ENCODE measurements at regions not wholly inside any gene's neighbourhood (a gene's known extent, or its start where the extent isn't known, plus 50 kb on each side); places are given as distances from the start of the nearest gene placed in this dataset.

- DNase-seq (ENCODE audit: low read depth in 2 of 2) = no peak
Observed at GRCh38 chr6:21426841-21427490, 166.6 kb upstream of the SOX4 start.

DNA sequence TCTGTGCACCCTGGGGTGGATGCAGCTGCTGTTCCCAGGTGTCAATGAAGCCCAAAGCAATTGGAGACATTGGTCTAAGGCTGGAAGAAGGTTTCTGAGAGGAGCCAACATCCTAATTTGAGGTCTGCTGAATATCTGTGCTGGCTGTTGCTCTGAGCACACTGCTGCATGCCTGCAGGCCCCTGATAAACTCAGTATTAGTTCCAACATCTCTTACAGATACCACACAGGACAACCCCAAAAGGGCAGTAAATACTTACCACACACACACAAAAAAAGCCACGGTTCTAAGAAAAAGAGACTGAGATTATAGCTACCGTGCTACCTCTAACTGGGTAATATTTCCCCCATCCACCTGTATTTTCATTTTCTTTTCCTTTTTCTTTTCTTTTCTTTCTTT, 164.3 kb upstream of the SOX4 start:
- no peak for DNase-seq (ENCODE audit: low read depth in 2 of 2)

DNA sequence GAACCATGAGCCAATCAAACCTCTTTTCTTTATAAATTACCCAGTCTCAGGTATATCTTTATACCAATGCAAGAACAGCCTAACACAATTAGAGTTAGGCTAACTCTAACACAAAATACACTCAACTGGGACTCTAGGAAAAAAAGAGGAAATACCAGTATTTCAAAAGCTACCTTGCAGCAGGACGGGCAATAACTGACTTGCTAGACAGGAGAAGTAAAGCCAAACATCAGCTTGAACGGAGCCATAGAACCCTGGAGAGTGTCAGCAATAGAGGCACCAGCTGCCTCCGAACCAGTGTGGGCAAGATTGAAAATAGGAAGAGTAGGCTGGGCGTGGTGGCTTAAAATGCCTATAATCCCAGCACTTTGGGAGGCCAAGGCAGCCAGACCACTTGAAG, 162.0 kb upstream of the SOX4 start:
- no peak for DNase-seq (ENCODE audit: low read depth in 2 of 2)

DNA sequence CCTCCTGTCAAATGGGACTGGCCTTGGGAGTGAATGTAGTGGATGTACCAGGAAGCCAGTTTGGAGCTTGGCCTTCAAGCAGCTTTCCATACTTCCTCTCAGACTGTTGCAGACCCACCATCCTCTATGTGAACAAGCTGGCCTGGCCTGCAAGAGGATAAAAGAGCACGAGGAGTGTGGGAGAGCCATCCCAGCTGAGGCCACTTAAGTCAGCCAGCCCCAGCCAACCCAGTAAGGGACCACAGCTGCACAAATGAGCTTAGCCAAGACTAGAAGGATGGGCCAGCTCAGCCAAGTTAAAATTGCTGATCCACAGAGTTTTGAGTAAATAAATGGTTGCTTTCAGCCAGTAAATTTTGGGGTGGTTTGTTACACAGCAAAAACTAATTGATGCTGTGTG, 156.9 kb upstream of the SOX4 start:
- no peak for DNase-seq (ENCODE audit: low read depth in 2 of 2)

- no peak for DNase-seq (ENCODE audit: low read depth in 2 of 2)
Observed at GRCh38 chr6:21437581-21437980, 156.0 kb upstream of the SOX4 start.

GRCh38 chr6:21438237-21438985, 155.1 kb upstream of the SOX4 start:
- DNase-seq (ENCODE audit: low read depth in 2 of 2) = no peak

GRCh38 chr6:21438986-21439352, 154.6 kb upstream of the SOX4 start:
- DNase-seq (ENCODE audit: low read depth in 2 of 2) = no peak

DNA sequence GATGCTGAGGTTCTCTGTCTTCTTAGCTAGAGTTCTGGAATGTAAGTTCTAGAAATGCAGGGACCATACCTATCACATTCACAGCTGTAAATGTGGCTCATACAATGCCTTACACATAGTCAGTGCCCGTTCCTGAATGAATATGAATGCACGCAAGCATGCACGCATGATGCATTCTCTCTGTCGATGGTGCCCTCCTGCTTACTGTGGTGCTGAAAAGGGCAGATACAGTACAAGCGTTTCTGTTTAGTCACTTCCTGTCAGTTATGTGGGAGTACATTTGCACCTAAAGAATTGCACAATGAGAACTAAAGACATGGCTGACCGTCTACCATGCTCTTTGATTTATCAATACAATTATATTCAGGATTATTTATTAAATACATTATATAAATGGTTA, 152.2 kb upstream of the SOX4 start:
- DNase-seq (ENCODE audit: low read depth in 2 of 2) = no peak

DNA sequence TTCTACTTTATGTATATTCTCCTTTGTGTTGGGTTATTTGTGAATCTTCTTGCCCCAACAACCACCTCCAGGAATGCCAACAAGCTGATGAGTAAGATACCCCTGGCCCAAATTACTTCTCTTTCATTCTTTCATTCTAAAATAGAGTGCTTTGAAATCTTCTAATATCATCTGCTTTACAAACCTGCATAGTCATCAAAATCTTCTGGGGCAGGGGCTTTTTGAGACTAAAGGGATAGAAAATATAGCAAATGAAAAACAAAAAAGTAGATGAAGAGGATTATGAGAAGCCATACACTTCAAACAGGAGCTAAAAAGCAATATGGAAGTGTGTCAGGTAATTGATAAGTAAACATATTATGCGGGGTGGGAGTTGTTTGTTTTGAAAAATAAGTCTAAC, 150.7 kb upstream of the SOX4 start:
- DNase-seq (ENCODE audit: low read depth in 2 of 2) = no peak

GRCh38 chr6:21444711-21445260, 148.8 kb upstream of the SOX4 start:
- DNase-seq (ENCODE audit: low read depth in 2 of 2) = no peak

GRCh38 chr6:21447987-21448386, 145.6 kb upstream of the SOX4 start:
- DNase-seq (ENCODE audit: low read depth in 2 of 2) = no peak

DNA sequence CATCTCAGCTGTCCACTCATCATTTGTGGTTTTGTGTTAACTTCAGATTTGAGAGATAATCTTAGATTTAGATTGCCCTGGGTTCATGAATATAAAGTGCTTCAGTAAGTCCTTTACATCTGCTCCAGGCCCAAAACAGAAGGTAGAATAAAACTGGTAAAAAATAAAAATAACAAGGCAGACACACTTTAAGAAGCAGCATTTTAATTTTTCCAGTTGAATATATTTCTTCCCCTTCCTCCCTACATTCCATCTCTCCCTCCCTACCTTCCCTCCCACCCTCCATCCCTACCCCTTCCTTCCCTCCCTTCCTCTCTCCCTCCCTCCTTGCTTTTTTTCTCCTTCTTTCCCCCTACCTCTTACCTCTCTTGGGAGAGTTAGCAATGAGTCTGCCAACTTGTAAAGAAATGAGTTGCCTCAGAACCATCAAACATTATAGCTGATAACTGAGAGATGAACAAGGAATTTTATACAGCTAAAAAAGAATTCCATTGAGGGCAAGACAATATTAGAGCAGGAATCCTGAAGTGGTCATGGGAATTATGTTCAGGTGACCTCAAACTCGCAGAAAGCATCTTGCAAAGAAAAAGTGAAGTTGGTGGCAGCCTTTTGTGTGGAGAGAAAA, 145.0 kb upstream of the SOX4 start:
- DNase-seq (ENCODE audit: low read depth in 2 of 2) = no peak

DNA sequence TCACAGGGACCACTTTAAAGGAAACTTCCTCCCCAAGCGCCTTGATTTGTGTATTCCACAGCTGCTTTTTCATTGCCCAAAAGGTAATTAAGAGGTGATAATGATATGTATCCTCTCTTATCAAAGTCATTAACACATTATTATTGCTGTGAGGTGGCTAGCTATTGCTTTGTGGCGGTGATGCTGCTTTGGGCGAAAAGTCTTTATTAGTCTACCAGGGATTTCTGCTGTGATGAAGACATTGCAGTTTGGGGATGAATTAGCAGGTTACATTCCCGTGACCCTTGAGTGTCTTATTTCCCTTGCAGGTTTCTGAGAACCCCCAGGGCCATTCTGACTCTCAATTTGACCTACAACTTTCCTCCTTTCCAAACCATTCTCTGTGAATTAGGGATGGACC, 143.4 kb upstream of the SOX4 start:
- DNase-seq (ENCODE audit: low read depth in 2 of 2) = no peak

DNA sequence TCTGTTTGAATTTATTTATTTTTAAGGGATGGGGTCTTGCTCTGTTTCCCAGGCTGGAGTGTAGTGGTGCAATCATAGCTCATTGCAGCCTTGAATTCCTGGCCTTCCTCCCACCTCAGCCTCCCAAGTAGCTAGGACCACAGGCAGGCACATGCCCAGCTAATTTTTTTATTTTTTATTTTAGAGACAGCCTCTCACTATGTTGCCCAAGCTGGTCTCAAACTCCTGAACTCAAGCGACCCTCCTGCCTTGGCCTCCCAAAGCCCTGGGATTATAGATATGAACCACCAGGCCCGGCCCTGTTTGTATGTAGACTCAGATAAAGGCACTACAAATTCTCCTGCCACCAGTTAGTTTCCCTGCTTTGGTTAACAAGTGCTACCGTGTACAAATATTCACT, 142.9 kb upstream of the SOX4 start:
- no peak for DNase-seq (ENCODE audit: low read depth in 2 of 2)

DNA sequence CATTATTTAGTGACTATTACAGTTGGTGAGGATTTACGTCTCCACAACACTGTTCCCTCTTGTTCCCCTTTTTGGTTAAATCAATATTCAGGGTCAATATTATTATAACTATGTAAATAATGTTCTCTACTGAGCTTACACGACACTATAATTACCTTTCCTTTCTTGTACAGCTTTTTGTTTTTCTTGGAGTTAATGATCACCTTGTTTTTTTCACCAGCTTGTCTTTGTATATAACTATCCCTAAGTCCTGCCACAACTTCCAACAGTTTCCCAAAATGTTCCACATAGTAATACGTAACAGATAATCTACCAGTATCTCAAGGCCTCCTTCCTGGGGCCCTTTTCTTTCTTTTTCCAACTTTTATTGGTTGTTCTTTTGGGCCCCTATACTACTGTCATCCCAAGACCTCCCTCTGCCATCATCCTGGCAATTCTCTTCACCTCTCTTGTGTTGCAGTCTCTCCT, 142.0 kb upstream of the SOX4 start:
- DNase-seq (ENCODE audit: low read depth in 2 of 2) = no peak

DNA sequence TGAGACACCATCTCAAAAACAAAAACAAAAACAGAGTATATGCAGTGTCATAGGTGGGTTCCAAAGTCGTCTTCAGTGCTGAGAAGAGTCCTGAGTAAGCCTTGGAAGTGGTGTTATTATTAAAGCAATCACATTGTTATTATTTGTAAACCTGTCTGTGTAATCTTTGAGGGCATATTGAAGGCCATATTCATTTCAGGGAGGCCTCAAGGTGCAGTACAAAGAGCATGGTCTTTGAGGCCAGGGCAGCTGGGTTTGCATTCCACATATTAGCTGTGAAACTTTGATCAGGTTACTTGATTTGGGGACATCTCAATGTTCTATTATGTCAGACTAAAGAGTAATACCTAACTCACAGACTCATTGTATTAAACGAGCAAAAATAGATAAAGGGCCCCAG, 139.3 kb upstream of the SOX4 start:
- DNase-seq (ENCODE audit: low read depth in 2 of 2) = no peak

- no peak for DNase-seq (ENCODE audit: low read depth in 2 of 2)
Observed at GRCh38 chr6:21455071-21455470, 138.5 kb upstream of the SOX4 start.

DNA sequence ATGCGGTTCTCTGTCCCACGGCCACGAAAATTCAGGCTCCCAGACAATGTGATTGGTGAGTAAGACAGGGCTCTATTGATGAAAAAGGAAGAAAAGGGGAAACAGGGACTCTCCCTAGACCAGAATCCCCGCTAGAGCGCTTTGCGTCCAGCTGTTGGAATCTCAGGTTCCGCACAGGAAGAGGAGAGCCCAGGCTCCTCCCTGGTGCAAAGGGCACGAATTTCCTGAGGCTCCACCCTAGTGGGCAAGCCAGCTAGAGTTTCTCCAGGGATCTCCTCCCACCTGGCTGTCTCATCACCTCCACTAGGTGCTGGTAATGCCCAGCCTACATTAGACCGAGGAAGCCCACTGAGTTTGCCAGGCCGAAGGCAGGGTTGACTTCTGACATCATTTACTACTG, 135.9 kb upstream of the SOX4 start:
- DNase-seq (ENCODE audit: low read depth in 2 of 2) = no peak

DNA sequence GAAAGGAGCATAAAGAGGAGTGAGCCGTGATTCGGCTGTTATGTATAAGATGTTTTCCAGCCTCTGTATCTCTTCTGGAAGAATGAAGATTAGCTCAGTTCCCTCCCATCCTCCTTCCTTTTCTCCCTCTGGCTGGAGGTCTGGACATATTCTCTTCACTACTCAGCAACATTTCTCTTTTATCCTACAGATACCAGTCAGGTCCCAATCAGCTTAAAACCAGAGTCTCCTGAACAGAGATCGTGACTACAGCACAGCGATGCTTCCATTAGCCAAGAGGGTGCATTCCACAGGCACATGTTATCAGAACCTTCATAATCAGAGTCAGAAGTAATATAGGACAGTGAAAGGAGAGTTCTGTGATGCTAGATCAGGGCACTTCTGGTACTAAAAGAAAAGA, 133.9 kb upstream of the SOX4 start:
- DNase-seq (ENCODE audit: low read depth in 2 of 2) = no peak

DNA sequence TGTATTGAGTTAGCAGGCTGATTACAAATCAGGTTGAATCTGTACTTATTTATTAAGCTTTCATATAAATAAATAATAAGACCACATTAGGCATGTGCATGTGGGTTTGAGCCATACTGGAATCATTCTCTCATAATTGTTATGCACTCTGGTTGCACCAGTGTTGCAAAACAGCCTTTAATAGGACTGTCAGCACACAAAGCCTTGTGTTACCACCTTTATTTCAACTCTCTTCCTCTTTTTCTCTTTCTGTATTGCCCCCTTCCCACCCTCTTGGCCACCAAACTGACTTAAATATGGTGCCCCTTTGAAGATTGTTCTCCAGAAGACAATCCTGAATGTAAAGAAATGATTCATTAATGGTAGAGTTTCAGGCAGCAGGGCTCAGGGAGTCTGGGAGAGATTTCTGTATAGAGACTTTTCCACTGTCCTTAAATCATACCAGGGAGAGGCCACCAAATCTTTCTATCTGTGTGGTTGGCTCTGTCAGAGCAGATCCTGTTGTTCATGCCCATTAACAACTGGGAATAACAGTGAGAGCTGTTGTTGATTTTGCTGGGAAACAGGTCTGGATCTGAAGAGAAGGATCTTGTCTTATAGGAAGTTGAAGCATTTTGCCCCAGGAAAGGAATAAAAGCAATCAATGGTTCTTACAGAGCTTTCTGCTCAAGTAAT, 131.6 kb upstream of the SOX4 start:
- no peak for DNase-seq (ENCODE audit: low read depth in 2 of 2)

DNA sequence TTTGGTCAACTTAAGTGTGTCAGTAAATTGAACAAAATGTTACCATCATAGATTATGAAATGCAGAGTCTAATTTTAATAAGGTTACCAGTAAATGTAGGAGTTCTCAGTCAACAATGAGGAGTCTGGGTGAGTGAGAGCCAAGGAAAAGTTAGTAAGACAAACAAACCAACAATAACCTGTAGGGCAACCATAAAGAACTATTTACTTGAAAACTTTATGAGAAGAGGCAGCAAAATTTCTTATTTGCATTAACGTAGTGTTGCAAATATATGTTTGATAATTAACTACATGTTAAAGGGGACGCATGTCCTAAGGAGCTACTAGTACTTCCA, 131.1 kb upstream of the SOX4 start:
- DNase-seq (ENCODE audit: low read depth in 2 of 2) = no peak

GRCh38 chr6:21467091-21467490, 126.5 kb upstream of the SOX4 start:
- no peak for DNase-seq (ENCODE audit: low read depth in 2 of 2)

DNA sequence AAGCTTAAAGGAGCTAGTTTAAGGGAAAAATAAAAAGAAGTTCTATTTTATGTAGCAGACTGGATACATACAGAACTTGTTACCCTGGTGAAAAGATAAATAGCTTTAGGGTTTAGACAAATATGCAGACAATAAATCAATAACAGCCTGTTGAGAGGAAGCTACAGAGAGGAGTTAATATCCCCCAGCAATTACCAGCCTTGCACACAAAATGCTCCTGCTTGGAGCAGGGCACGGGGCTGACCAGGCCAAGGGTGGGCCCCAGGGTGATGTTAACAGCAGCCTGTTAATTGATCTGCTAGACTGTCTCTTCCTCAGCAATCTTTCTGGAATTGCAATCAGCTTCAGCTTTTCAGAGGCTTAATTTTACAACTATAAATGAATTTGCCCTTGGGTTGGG, 125.1 kb upstream of the SOX4 start:
- DNase-seq (ENCODE audit: low read depth in 2 of 2) = no peak

Measured in fibroblast of skin of left biceps (primary cell).